ENCODE measurements at regions not wholly inside any gene's neighbourhood (a gene's known extent, or its start where the extent isn't known, plus 50 kb on each side); places are given as distances from the start of the nearest gene placed in this dataset.

- H3K79me1 ChIP-seq (ENCODE audit: insufficient read depth, low read depth, low read length, poor library complexity, severe bottlenecking) = no peaks in the 10 kb centered on the region
- H4K8ac ChIP-seq (replicated peaks; ENCODE audit: insufficient read length, low read depth, low read length) = no peak overlapping the region
- no peak overlapping the region for H3K4me2 ChIP-seq (ENCODE audit: insufficient read depth, insufficient read length, low read length)
- H3K4me1 ChIP-seq (ENCODE audit: insufficient read depth, low read length) = no peaks in the 10 kb centered on the region
- no peak overlapping the region for H2BK120ac ChIP-seq (ENCODE audit: low read depth, low read length, poor library complexity, severe bottlenecking)
- no peak overlapping the region for H3T11ph ChIP-seq (ENCODE audit: low read length)
- Mint-ChIP-seq H3K27ac (peak overlapping the region in 1 of 3 experiments; percentile 45; a peak in 2 of 7 replicates), H3K36me3 (ENCODE audit: insufficient read depth in 1 of 3, low read depth in 3 of 3) (no peaks in the 10 kb centered on the region), H3K4me1 (no peaks in the 10 kb centered on the region), H3K9me3 (no peaks in the 10 kb centered on the region), H3K4me3 (no peak overlapping the region), H3K27me3 (ENCODE audit: low read depth) (no peaks in the 10 kb centered on the region)
- no peak overlapping the region for H3K14ac ChIP-seq (ENCODE audit: insufficient read depth, low read length)
- TF ChIP-seq CTCF (conservative IDR thresholded peaks at IDR 0.05) = no peak
- H3K9me3 ChIP-seq (ENCODE audit: control insufficient read depth, low read depth, low read length) = no peaks in the 10 kb centered on the region
- H3K56ac ChIP-seq (ENCODE audit: insufficient read length, low read depth, low read length) = no peak overlapping the region
- no peak overlapping the region for H4K5ac ChIP-seq (ENCODE audit: insufficient read length, low read depth, low read length)
- WGBS (ENCODE audit: extremely low coverage, insufficient read length, low lambda C conversion rate) = no CpG with 5 or more reads among the region's 3 CpGs
- no peak overlapping the region for H2AFZ ChIP-seq (ENCODE audit: low read length)
- H2AK5ac ChIP-seq (ENCODE audit: insufficient read length, low read length) = no peak overlapping the region
- no peaks in the 10 kb centered on the region for H3K27me3 ChIP-seq (ENCODE audit: insufficient read depth, low read length)
- no peak overlapping the region for H2BK5ac ChIP-seq (ENCODE audit: insufficient read length, low read length)
- no peaks in the 10 kb centered on the region for H3K23me2 ChIP-seq (ENCODE audit: insufficient read length, low read depth, low read length, poor library complexity, severe bottlenecking)
- no peak overlapping the region for H2BK20ac ChIP-seq (ENCODE audit: low read depth, low read length, poor library complexity, severe bottlenecking)
- H3K9ac ChIP-seq (ENCODE audit: extremely low read depth, insufficient read length, low read length) = no peak overlapping the region
- no peaks in the 10 kb centered on the region for H3K79me2 ChIP-seq (ENCODE audit: insufficient read depth, low read length)
- no peak overlapping the region for H3K23ac ChIP-seq (ENCODE audit: insufficient read length, low read depth, low read length)
- no peak overlapping the region for H2BK15ac ChIP-seq (ENCODE audit: low read depth, low read length)
- H3K18ac ChIP-seq (ENCODE audit: insufficient read length, low read depth, low read length) = no peak overlapping the region
- H2BK12ac ChIP-seq (ENCODE audit: insufficient read length, low read depth, low read length) = no peak overlapping the region
- no peak for DNase-seq
- H3K27ac ChIP-seq (ENCODE audit: insufficient read length, low read depth, low read length) = no peak overlapping the region
- no peak overlapping the region for H4K91ac ChIP-seq (ENCODE audit: insufficient read length, low read depth, low read length)
- H3K4ac ChIP-seq (ENCODE audit: low read depth, low read length) = no peak overlapping the region
- no peaks in the 10 kb centered on the region for H4K20me1 ChIP-seq (ENCODE audit: control insufficient read depth, insufficient read depth, insufficient read length)
Measured at GRCh38 chr3:18188491-18188890, 236.6 kb downstream of the SATB1 start.
